ENCODE measurements at regions not wholly inside any gene's neighbourhood (a gene's known extent, or its start where the extent isn't known, plus 50 kb on each side); places are given as distances from the start of the nearest gene placed in this dataset.
"Not testable (repeated sequence)": the region's sequence is repeated elsewhere in the genome, so short reads cannot be mapped to it uniquely, and the experiment has no call there.

DNA sequence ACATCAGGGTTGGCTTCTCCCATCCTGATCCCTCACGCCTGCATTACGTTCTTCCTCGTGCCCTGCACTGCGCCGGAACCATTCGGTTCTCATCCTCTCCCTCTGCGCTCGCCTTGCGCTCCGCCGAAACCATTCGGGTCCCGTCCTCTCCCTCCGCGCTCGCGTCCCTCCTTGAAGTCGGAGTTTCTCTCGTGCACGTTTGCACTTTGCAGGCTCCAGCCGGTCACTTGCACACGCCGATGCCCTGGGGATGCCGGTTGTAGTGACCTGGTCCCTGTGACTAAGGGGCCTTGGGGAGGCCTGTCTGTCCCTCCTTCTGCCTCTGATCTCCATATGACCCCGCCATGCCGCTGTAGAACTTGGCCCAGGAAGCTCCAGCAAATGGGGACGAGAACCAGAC lies 265.8 kb downstream of the TEX29 start:
- DNase-seq (ENCODE audit: low read depth), result no peak

DNA sequence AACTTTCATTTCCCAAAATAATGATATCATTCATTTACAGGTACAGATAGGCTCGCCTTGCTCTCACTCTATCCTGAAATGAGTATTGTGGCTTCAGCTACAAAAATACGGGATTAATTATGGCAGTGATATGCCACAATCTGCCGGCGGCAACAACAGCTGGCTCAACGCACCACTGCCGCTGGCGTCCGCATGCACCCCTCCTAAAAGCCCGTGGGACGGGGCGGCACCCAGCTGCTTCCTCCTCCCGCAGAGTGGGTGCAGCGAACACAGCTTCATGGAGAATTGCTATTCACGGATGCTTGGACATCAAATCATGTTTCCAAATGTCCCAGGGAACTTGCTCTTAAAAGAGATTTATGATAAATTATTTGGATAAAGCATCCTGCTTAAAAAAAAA lies 266.8 kb downstream of the TEX29 start:
- DNase-seq (ENCODE audit: low read depth), result no peak

DNA sequence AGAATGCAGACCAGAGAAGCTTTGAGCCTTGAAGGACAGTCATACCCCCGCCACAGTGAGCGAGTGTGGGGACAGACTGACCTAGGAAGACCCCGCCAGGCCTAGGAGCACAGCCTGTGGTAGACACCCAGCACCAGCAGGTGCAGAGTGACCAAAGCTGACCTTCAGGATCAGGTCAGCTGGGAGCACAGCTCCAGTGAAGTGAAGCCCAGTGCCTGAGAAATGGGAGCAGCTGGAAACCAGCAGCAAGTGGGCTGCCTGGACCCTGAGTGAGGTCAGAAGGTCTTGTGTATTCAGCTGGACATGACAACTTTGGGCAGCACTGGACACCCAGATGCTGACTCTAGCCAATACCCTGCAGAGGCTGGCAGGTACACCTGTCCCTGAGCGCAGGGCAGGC lies 268.9 kb downstream of the TEX29 start:
- no peak for DNase-seq (ENCODE audit: low read depth)

DNA sequence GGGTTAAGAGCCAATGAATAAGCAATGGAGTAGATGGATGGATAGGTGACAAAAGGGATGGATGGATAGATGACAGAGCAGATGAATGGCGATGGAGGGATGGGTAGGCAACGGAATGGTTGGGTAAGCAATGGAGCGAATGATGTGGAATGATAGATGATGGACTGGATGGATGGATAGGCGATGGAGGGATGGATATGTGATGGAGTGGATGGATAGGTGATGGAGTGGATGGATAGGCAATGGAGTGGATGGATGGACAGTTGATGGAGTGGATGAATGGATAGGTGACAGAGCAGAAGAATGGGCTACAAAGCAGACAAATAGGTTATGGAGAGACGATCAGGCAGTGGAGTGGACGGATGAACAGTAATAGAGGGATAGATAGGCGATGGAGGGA lies 269.6 kb downstream of the TEX29 start:
- DNase-seq (ENCODE audit: low read depth), result no peak

DNA sequence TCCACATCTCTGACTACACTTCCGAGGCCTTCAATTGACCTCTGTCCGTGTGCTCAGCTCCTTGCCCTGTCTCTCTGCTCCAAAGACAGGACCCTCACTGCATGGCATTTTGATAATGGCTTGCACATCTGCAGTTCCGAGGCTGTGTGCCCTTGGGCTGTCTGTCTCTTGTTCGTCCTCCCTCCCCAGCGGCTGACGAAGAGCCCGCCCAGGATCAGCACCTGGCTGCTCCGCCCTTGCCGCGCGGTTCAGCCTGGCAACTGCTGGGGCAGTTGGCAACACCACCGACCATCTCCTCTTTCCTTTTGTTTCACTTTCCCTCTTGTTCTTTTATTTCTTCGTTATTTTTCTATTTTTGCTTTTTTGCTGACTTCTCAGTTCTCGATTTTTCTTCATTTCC lies 270.4 kb downstream of the TEX29 start:
- DNase-seq (ENCODE audit: low read depth), result no peak

DNA sequence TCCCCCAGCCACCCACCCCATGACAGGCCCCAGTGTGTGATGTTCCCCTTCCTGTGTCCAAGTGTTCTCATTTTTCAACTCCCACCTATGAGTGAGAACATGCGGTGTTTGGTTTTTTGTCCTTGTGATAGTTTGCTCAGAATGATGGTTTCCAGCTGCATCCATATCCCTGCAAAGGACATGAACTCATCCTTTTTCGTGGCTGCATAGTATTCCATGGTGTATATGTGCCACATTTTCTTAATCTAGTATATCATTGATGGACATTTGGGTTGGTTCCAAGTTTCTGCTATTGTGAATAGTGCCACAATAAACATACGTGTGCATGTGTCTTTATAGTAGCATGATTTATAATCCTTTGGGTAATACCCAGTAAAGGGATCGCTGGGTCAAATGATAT lies 273.0 kb downstream of the TEX29 start:
- not testable (repeated sequence) for DNase-seq (ENCODE audit: low read depth)

DNA sequence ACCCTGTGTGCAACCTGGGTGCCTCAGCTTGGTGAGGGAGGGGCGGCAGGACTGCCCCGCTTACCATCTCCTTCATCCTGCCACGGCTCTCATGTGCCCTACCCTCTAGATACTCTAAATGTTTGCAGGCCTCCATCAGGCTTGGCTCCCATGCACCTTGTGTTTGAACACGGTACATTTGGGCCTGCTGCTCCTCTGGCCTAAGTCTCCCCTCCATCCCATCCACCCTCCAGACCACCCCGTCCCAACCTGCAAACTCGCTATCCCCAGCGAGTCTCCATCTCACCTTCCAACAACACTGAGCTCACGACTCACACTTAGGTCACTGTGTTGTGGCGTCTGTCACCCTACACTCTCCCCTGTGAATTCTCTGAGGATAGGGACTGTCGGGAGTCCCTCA lies 274.2 kb downstream of the TEX29 start:
- no peak for DNase-seq (ENCODE audit: low read depth)

DNA sequence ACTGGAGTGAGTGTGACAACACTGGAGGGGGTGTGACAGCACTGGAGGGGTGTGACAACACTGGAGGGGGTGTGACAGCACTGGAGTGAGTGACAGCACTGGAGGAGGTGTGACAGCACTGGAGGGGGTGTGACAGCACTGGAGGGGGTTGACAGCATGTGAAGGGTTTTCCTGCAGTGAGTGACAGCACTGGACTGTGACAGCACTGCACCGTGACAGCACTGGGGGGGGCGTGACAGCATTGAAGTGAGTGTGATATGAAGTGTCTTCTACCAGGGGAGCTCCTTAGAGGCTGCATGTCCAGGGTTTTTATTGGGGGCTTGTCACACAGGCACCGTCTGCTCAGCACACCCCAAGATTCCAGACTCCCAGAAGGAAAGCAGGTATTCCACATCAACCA lies 274.8 kb downstream of the TEX29 start:
- no peak for DNase-seq (ENCODE audit: low read depth)

DNA sequence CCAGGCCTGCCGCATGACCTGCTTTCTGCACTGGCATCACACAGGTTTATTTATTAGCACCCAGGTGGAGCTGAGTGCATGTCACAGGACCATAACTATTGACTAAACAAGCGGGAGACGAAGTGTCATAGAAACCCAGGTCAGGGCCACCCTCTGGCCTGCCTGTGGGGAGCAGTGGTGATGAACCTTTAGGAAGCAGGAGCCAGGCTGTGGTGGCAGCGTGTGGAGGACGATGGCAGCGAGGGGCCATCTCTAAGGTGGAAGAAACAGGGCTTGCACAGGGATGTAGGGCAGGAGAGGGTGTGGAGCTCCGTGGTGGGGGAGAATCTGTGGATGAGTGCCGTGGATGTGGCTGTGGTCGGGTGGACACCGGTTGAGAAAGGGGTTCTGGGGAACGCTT lies 275.3 kb downstream of the TEX29 start:
- DNase-seq (ENCODE audit: low read depth), result no peak

DNA sequence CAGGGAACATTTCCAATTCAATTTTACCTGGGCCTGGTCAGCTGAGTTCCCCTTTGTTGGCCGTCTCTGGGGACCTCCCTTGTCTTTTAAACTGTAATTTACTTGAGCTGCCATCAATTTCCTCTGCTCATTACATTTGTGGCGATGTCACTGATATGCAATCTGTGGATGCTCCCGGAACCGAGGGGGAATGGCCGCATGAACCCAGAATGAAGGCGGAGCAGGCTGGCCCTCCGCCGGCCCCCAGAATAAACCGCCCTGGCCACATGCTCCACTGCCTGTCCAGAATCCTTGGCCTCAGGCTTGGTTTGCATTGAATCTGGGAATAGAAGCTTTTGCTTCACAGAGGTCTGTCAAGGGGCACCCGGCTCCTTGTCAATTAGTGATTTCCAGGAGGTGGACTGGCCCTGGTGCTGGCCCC lies 276.8 kb downstream of the TEX29 start:
- DNase-seq (ENCODE audit: low read depth), result no peak

DNA sequence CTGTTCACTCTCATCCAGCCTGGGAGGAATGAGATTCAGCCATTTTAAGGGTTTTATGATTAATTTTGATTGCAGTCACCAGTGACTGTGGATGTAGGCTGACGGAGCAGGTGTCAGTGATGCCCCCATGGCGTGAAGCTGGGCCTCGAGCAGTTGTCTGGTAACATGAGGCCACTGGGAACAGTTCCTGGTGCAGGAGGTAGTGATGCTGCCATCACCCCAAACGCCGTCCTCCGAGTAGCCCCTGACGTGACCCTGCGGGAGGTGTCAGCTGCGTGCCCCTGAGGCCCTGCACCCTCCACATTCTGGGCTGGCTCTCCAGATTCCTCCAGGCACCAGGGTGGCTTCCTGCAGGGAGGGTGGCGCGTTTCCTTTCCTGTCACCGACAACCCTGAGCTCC lies 277.2 kb downstream of the TEX29 start:
- DNase-seq (ENCODE audit: low read depth), result no peak

DNA sequence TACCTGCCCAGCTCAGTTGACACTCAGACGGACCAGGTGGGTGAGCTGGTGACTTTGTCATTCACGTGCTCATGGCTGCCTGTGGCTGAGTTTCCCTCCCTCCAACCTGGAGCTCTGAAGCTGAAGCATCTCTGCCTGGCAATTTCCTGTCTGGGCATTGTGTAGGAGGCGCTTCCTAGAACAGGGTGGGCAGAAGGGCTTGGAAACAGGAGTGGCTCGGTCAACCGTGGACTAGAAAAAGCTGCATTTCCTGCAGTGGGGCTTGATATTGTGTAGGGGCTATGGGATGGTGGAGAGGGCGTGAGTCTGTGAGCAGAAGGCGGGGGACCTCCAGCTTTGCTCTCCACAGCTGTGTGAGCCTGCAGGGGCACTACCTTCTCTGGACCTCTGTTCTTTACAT lies 278.3 kb downstream of the TEX29 start:
- no peak for DNase-seq (ENCODE audit: low read depth)

DNA sequence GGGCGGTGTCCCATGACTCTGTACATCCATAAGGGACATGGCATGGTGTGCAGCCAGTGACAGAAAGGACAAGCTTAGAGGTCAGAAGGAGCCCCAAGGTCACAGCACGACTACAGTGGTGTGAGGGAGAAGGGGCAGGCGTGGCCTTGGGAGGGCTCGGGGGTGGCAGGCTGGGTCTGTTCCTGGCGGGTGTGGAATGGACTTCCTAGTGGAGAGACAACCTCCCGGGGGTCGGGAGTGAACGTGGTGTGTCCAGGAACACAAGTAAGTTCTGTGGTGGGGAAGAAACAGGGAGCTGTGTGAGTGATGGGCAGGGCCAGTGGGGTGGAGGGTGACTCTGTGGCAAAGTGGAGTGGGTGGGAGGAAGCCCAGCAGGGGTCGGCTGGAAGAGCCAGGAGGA lies 279.3 kb downstream of the TEX29 start:
- no peak for DNase-seq (ENCODE audit: low read depth)

DNA sequence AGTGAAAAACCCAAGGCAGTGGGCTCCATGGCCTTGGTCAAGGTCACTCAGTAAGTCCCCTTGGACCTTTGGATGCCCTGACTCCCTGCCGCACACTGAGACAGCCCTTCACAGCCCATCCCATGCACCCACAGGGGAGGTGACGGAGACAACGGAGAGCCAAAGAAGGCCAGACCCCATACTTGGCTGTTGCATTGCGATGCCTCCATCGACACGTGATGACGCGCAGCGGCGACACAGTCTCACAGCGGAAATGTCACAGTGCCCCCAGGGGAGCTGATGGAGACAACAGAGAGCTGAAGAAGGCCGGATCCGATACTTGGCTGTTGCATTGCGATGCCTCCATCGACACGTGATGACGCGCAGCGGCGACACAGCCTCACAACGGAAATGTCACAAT lies 282.4 kb downstream of the TEX29 start:
- DNase-seq (ENCODE audit: low read depth), result no peak

DNA sequence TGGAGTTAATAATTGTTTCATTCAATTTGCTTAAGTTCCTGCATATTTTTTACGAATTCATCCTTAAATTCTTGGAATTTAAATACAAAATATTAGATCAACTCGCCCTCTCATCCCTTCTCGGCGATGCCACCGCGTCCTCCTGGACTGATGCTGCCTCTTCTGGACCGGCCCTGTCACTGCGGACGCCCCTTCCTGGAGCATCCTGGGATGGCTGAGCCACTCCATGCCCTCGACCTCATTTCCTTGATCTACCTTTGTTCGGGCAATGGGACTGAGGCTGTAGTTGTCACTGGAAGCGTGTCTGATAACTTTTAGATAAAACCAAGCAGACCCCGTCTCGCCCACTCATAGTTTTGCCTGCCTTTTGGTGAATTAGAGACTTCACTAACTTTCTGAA lies 283.7 kb downstream of the TEX29 start:
- DNase-seq (ENCODE audit: low read depth), result no peak

DNA sequence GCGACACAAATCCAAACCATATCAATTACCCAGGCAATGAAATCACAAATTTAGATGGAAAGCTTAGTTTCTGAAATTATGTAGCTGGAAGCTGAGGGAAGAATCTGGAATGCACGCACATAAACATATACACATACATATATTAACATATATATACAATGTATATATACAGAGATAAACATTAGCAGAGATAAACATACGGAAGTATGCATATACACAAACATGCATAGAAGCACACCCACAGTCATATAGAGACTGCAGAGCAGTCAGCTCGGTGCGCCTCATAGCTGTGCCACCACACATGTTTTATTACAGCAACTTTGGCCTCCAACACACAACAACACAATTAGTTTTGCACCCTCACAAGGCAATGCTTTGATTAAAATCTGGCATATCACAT lies 288.1 kb downstream of the TEX29 start:
- no peak for DNase-seq (ENCODE audit: low read depth)

DNA sequence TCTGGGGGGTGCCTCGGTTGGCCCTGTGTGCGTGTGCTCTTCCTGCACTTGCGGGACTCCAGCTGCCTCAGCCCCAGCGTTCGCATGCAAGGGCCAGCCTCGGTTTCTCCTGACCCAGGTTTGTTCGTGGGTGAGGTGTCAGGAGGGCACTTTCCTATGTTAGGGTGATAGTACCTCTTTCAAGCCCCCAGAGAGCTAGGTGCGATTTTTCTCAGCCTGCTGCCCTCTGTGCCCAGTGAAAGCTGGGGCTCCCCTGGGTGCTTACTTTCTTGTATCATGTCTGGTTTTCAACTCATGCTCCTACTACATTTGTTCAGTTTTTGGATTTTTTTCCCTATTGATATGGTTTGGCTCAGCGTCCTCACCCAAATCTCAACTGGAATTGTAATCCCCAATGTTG lies 289.2 kb downstream of the TEX29 start:
- no peak for DNase-seq (ENCODE audit: low read depth)

DNA sequence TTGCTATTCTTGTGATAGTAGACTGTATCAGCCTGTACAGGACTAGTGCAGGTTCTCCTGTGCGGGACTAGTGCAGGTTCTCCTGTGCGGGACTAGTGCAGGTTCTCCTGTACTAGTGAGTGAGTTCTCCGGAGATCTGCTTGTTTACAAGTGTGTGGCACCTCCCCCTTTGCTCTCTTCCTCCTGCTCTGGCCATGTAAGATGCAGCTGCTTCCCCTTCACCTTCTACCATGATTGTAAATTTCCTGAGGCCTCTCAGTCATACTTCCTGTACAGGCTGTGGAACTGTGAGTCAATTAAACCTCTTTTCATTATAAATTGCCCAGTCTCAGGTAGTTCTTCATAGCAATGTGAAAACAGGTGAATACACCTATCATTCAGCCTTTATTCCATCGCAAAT lies 289.6 kb downstream of the TEX29 start:
- DNase-seq (ENCODE audit: low read depth), result no peak

DNA sequence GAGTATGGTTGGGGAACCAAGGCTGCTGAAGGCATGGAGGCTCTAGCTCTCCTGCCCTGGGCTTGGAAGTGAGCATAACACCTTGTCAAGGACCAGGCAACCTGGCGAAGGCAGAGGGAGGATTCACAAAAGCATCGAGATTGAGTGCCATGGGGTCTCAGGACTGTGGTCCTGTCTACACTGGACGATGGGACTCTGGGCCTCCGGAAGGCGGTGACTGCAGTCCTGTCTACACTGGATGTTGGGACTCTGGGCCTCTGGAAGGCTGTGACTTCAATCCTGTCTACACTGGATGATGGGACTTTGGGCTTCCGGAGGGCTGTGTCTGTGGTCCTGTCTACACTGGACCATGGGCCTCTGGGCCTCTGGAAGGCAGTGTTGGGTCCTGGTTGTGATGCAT lies 290.4 kb downstream of the TEX29 start:
- DNase-seq (ENCODE audit: low read depth), result no peak

DNA sequence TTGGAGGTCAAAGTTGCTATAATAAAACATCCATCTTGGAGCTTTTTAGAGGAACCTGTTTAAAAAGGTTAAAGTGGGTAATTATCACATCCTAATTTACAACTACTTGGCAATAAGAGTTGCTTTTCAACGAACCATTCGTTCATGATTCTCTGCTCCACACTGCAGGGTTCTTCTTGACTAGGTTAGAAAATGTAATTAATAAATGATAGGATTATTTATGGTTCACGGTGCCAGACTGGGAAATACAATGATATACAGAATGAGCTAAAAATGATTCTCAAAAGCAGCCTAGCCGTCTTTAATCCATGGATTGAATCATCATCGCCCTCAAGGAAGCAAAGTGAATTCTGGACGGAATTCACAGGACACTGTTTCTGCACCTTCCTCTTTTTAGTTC lies 291.2 kb downstream of the TEX29 start:
- DNase-seq (ENCODE audit: low read depth), result no peak

DNA sequence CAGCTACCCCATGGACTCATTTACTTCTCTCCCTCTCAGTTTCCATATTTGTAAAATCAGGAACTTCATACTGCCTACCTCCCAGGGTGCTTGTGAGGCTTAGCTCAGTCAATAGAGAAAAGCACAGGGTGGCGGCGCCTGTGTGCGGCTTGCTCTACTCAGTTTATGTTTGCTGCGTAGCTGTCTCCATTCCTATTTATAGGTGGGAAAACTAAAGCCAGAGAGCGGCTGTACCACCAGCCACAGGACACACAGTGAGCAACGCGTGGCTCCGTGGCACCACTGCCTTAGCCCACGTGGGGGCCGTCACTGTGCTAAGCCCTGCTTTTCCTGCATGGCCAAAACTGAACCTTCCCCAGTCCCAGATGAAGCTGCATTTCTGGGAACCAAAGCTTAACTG lies 292.4 kb downstream of the TEX29 start:
- no peak for DNase-seq (ENCODE audit: low read depth)

DNA sequence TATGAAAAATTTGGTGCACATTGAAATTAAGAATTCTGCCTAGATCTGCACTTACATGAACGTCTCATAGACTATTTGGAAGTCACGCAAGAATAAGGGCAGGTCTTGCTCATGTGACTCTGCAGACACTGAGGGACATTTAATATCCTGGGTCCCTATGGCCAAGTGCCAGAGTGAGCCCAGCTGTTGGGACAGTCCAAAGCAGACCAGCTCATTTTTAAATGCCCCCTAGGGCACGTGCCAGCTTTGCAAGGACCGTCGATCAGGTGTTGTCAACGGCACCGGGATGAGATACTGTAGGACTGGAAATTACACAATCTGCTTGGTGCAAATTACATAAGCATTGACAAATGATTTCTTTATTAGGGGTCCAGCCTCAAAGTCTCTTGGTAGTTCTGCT lies 293.6 kb downstream of the TEX29 start:
- DNase-seq (ENCODE audit: low read depth), result no peak

DNA sequence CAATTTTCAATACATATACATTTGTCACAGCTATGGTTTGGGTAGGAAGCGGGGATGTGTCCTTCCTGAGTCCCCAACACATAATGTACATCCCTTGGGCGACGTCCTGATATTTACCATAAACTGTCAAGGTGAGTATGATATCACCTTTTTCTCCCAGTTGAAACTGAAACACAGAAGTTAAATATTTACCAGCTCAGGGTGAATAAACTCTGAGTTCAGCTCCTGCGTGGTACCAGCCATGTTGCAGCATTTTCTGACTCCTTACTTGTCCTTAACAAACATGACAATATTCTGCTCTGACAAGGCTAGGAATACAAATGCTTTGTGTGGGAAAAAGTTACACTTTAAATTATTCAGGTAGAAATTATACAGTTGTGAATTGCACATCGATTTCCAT lies 294.2 kb downstream of the TEX29 start:
- DNase-seq (ENCODE audit: low read depth), result no peak

DNA sequence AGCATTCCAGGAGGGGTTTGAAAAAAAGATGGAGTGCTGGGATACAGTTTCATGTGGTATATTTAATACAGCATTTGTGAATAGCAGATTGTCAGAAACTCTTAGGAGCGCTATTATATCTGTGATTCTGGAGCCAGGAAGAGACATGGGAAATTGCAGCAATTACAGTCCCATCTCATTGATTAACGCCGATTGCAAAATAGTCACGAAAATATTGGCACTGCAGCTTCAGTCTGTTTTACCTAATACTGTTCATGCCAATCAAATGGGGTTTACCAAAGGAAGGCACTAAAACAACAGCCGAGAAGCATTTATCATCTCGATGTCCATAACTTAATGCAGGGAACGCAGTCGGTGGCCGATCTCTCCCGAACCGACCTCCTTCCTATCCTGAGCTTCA lies 295.8 kb downstream of the TEX29 start:
- no peak for DNase-seq (ENCODE audit: low read depth)

DNA sequence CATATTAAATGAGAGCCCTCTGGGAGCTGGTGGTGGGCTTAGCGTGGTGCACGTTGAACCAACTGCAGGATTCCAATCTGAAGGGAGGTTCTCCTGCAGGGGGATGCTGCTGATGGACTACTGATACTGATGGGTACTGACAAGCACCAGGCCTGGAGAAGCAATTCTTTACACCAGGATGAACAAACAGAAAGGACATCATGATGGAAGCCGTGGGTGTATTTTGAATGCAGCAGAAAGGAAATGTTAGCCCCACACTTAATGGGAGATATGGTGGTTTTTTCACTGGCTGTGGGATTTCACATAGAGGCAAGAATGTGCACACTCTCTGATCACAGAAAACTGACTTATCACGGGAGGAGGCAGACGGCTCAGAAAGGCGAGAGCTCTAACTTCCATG lies 299.7 kb downstream of the TEX29 start:
- no peak for DNase-seq (ENCODE audit: low read depth)

Data from forelimb muscle (tissue), 1 donor.